GM18519 (cell line): ENCODE measurements at regions not wholly inside any gene's neighbourhood (a gene's known extent, or its start where the extent isn't known, plus 50 kb on each side); places are given as distances from the start of the nearest gene placed in this dataset.

ENCODE experiments used
- ATAC-seq: cut with Tn5 transposase; IDR thresholded peaks from one replicate; pipeline ENCODE4 v1.9.1; 2021; ENCODE audit warnings: mild to moderate bottlenecking, moderate library complexity; ENCODE audit not compliant: unreplicated experiment, low FRiP score

GRCh38 chr18:40867459-40867858, 1087.6 kb upstream of the PIK3C3 start:
- ATAC-seq: no peak

- no peak for ATAC-seq
These were observed 1088.1 kb upstream of the PIK3C3 start for GRCh38 chr18:40866968-40867367.

GRCh38 chr18:40866013-40866645, 1088.9 kb upstream of the PIK3C3 start:
- no peak for ATAC-seq

DNA sequence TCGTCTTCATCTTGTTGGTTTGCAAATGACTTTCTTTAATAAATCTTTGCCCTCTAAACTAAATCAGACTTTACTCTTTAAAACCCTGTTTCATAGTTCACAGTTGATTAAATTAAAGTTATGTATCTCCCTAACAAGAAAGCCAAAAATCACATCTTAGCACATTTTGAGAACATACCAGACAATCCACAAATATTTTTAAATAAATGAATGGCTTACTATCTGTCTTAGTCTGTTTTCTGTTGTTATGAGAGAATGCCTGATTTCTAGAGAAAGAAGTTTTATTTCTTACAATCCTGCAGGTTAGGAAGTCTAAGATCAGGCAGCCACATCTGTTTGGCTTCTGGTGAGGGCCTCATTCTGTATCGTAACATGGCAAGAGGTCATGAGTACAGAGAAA, 1090.2 kb upstream of the PIK3C3 start:
- no peak for ATAC-seq

DNA sequence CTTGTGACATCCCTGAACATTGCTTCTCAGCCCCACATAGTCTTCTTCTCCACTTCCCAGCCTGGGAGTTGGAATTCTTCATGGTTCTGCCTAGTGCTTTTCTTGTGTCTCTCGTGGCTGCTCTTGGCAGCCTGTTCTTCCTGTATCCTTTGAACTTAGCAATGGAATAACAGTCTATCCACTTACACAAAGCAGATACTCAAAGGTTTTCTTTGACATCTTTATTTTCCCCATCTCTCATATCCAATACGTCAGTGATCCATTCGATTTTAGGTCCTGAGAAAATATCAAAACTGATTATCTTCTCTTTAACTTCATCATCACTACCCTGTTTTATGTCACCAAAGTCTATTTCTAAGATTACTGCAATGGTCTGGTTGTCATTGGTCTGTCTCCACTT, 1091.2 kb upstream of the PIK3C3 start:
- no peak for ATAC-seq

- no peak for ATAC-seq
These were observed 1094.8 kb upstream of the PIK3C3 start for GRCh38 chr18:40860189-40860588.

- ATAC-seq: no peak
These were observed 1099.4 kb upstream of the PIK3C3 start for GRCh38 chr18:40855661-40856060.

DNA sequence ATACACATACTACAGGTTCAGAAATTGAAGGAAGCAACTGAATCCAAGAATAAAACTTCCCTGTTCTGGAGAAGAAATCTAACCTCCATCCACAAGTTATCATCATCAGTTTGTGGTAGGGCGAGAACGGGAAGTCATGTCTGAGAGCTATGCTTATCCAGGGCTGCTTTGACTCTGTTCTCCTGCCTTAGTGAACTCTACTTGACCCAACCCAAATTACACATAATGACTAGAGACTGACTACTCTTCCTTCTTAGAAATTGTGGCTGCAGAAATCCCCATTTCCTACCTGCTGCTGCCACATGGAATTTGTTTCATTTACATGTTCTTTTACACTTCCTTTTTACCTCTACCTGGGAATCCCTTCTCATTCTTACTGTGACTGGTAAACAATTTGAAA, 1102.6 kb upstream of the PIK3C3 start:
- ATAC-seq: no peak

DNA sequence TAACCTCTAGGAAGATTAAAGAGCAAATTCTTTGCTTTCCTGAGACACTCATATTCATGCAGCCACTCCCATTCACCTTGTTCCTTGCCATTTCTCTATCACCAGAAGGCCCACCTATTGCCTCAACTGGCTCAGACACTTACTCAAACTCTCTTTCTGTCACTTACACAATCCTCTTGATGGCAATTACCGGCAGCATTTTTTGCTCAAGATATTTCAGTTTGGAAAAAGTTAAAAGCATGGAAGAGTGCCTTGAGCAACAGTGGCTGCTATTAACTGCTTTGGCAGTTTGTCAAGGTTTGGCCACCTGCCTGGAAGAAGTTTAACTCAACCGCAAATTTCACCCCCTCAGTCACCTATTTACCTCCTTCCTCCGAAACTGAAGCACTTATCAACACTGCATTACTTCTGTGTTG, 1104.0 kb upstream of the PIK3C3 start:
- ATAC-seq: no peak

DNA sequence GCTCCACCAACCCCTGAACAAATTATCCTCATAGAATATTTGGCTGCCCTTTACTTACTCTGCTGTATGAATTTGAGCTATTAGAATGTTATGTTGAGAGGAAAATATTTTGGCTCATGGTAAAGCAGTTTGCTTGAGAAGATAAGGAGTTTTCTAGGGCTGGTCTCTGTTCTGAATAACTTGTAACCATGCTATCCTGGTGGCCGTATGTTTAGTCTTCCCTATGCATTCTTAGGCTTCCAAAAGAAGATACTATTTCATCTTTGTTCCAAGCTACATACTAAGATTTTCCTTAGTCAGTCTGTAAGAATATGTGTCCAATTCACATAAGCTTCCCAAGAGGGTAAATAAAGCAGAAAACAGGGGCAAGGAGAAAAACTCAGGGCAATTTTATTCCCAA, 1105.1 kb upstream of the PIK3C3 start:
- ATAC-seq: no peak

GRCh38 chr18:40841467-40841866, 1113.6 kb upstream of the PIK3C3 start:
- ATAC-seq: no peak

DNA sequence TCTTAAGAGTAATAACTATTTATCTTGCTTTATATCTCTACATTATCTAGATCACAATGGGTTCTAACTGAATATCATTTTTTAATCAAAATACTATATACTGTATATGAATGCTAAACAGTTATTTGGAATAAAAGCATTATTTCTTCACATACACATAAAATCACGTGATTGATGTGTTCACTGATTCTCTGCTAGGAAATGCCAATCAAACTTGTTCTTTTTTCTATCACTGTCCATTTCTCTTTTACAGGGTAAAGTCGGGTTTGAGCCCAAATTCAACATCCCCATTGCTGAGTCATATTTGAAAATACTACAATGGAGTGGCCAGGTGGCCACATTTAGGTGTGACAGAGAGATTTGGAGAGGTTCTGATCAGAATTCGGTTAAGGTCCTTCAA, 1114.0 kb upstream of the PIK3C3 start:
- ATAC-seq: no peak

DNA sequence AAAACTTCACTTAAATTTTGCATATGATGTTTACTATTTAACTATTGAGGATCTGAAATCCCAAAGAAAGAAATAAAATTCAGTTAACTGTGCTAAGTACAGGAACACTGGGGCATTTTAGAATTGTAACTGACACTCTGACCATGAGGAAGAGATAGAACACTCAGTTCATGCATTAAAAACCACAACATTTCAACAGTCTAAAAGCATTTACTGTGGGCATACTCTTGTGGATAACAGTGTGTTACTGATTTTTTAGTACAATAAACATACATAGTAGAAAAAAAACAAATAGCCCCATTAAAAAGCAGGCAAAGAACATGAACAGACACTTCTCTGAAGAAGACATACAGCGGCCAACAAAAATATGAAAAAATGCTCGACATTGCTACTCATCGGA, 1122.7 kb upstream of the PIK3C3 start:
- no peak for ATAC-seq

DNA sequence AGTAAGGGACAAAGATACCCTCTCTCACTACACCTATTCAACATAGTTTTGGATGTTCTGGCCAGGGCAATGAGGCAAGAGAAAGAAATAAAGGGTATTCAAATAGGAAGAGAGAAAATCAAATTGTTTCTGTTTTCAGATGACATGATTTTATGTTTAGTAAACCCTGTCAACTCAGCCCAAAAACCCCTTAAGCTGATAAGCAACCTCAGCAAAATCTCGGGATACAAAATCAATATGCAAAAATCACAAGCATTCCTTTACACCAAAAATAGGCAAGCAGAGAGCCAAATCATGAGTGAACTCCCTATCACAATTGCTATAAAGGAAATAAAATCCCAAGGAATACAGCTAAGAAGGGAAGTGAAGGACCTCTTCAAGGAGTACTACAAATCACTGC, 1130.7 kb upstream of the PIK3C3 start:
- ATAC-seq: no peak

GRCh38 chr18:40821596-40822243, 1133.3 kb upstream of the PIK3C3 start:
- ATAC-seq: no peak

GRCh38 chr18:40812981-40813515, 1142.0 kb upstream of the PIK3C3 start:
- ATAC-seq: no peak

DNA sequence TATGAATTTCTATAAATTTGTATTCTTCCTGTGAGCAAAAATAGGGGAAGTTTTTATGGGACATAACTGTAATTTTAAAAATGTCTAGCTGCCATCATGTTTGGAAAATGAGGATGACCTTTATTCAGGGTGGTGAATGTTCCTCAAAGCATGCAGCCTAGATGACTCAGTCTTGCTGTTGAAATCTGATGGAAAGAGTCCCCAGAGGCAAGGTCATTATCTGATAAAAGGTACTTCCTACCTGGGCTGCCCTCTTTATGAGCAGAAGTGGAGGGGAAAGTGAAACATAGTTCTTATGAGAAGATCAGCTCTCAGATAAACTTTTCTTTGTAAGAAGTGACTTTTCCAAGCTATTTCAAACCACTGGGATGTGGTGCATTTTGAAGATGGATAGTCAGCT, 1144.7 kb upstream of the PIK3C3 start:
- no peak for ATAC-seq

DNA sequence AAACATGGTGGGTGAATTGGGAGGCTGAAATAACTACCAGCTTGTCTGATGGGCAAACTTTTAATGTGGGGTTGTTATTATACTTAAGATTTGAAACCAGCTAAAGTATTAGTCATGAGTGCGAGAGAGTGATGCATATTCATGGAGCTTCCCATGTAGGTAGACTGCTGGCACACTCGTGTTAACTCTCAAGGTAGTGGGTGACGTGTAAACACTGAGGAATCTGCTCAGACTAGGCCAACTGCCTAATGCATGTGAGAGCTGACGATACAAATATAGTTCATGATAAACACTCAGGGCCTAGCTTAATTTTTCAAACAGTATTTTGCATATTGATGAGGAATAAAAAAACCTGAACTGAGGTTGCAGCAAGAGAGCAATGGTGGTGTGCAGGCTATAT, 1165.7 kb upstream of the PIK3C3 start:
- no peak for ATAC-seq

GRCh38 chr18:40782453-40783130, 1172.4 kb upstream of the PIK3C3 start:
- no peak for ATAC-seq

GRCh38 chr18:40769786-40770185, 1185.2 kb upstream of the PIK3C3 start:
- no peak for ATAC-seq

DNA sequence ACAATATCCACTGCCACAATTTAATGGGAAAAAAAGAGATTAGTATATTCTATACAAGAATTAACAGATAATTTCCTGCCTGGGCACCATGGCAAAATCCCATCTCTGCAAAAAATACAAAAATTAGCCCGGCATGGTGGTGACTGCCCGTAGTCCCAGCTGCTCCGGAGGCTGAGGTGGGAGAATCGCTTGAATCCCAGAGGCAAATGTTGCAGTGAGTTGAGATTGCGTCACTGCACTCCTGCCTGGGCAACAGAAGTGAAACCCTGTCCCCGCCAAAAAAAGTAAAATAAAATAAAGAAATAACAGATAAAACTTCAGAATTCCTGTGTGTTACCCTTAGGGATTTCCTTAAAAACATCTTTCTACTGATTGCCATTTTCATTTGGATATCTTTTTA, 1194.8 kb upstream of the PIK3C3 start:
- ATAC-seq: no peak

DNA sequence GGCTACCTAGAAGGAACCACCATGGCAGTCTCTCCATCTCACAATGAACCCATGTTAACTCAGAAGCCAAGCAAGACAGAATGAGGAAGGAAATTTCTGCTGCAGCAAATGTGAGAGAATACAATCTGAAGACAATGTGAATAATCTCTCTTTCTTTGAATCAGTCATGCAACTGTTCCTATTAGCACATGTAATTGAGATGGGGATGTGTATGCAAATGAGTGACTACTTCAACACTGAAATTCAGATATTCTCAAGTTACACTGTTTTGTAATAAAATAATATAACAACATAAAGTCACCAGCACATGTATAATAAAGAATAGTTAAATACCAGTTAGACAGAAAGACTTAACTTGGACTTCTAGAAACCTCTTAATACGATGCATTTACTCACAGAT, 1200.6 kb upstream of the PIK3C3 start:
- ATAC-seq: no peak
